ENCODE measurements at regions not wholly inside any gene's neighbourhood (a gene's known extent, or its start where the extent isn't known, plus 50 kb on each side); places are given as distances from the start of the nearest gene placed in this dataset.

GRCh38 chr18:64330931-64331330 lies 182.0 kb upstream of the LINC00305 start:
- no peak for TF ChIP-seq CTCF (IDR thresholded peaks at IDR 0.05)
- TF ChIP-seq ZFX (IDR thresholded peaks at IDR 0.05; ENCODE audit: borderline replicate concordance) = no peak

All from 22Rv1 (cell line).